ENCODE measurements at regions not wholly inside any gene's neighbourhood (a gene's known extent, or its start where the extent isn't known, plus 50 kb on each side); places are given as distances from the start of the nearest gene placed in this dataset.

- TF ChIP-seq NFYB (IDR thresholded peaks at IDR 0.05; ENCODE audit: extremely low read depth, insufficient read length) (no peak), NFXL1 (CRISPR knock-in tag; IDR thresholded peaks at IDR 0.05) (no peak), HNRNPH1 (optimal IDR thresholded peaks at IDR 0.05; ENCODE audit: low read depth, low read length) (no peak), EZH2 (IDR thresholded peaks at IDR 0.05; ENCODE audit: borderline replicate concordance, low read depth, low read length) (no peak), MXI1 (IDR thresholded peaks at IDR 0.05; ENCODE audit: low read depth, low read length) (no peak), POLR2A (conservative IDR thresholded peaks at IDR 0.05) (no peak), SRF (CRISPR knock-in tag; IDR thresholded peaks at IDR 0.05) (no peak), ZBTB11 (CRISPR knock-in tag; IDR thresholded peaks at IDR 0.05) (no peak), SOX6 (IDR thresholded peaks at IDR 0.05) (no peak), POLR2AphosphoS5 (IDR thresholded peaks at IDR 0.05; ENCODE audit: control insufficient read depth, insufficient read depth, low read depth, low read length) (no peak), ARNT (IDR thresholded peaks at IDR 0.05) (no peak), E4F1 (CRISPR knock-in tag; IDR thresholded peaks at IDR 0.05; ENCODE audit: borderline replicate concordance) (no peak)
- TF ChIP-seq, protein P1, sequence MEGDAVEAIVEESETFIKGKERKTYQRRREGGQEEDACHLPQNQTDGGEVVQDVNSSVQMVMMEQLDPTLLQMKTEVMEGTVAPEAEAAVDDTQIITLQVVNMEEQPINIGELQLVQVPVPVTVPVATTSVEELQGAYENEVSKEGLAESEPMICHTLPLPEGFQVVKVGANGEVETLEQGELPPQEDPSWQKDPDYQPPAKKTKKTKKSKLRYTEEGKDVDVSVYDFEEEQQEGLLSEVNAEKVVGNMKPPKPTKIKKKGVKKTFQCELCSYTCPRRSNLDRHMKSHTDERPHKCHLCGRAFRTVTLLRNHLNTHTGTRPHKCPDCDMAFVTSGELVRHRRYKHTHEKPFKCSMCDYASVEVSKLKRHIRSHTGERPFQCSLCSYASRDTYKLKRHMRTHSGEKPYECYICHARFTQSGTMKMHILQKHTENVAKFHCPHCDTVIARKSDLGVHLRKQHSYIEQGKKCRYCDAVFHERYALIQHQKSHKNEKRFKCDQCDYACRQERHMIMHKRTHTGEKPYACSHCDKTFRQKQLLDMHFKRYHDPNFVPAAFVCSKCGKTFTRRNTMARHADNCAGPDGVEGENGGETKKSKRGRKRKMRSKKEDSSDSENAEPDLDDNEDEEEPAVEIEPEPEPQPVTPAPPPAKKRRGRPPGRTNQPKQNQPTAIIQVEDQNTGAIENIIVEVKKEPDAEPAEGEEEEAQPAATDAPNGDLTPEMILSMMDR (IDR thresholded peaks at IDR 0.05 in 2 of 3, conservative IDR thresholded peaks at IDR 0.05 in 1 of 3; ENCODE audit: insufficient read depth in 2 of 3, low read depth in 1 of 3, low read length in 3 of 3) = no peak
Observed at GRCh38 chr5:86257871-86258270, 359.9 kb upstream of the COX7C start.
